Vagina (tissue), 2 donors: ENCODE measurements at regions not wholly inside any gene's neighbourhood (a gene's known extent, or its start where the extent isn't known, plus 50 kb on each side); places are given as distances from the start of the nearest gene placed in this dataset.

Experiments
- DNase-seq, 2 donors: peaks; one replicate each; pipeline ENCODE4 v3.0.0-alpha.2; 2017; ENCODE audit errors: extremely low spot score in 2 of 2
- H3K27ac ChIP-seq: fragments of 200-600 bp; sonication (generic); one replicate; pipeline ENCODE4 v1.5.1; 2019
- H3K27me3 ChIP-seq: fragments of 200-600 bp; sonication (generic); one replicate; pipeline ENCODE4 v1.5.1; 2019
- H3K36me3 ChIP-seq, 2 donors: fragments of 200-600 bp; sonication (generic); one replicate each; pipeline ENCODE4 v1.5.1; 2017 to 2019
- H3K4me1 ChIP-seq: fragments of 200-600 bp; sonication (generic); one replicate; pipeline ENCODE4 v1.5.1; 2019
- H3K4me3 ChIP-seq, 2 donors: fragments of 200-600 bp; sonication (generic); 1 replicate in 1 of 2; 2 replicates in 1 of 2; pipeline ENCODE4 v1.5.1; 2016 to 2019
- H3K9me3 ChIP-seq: fragments of 200-600 bp; sonication (generic); one replicate; pipeline ENCODE4 v1.5.1; 2019
- POLR2A ChIP-seq, 2 donors: fragments of 450-650 bp; IDR thresholded peaks; one replicate each; pipeline ENCODE4 v1.6.1; 2017; ENCODE audit warnings: antibody characterized with exemption in 2 of 2, mild to moderate bottlenecking in 2 of 2, moderate library complexity in 2 of 2
- POLR2AphosphoS5 ChIP-seq, 2 donors: sonication (generic); formaldehyde crosslinking; IDR thresholded peaks; one replicate each; pipeline ENCODE4 v1.9.0; 2017; ENCODE audit warnings: antibody characterized with exemption in 2 of 2, mild to moderate bottlenecking in 2 of 2, low read depth in 1 of 2; ENCODE audit not compliant: insufficient read depth in 1 of 2
- intact Hi-C: fragments of 100-400 bp; cut with DNase I; formaldehyde crosslinking; loops from one replicate; pipeline ENCODE4 v1.15.1; 2023
- TF ChIP-seq, protein P1 (sequence below), 3 experiments: fragments of 450-650 bp in 2 of 3; fragments of 200-600 bp in 1 of 3; sonication (generic) in 1 of 3; IDR thresholded peaks; one replicate each; pipeline ENCODE4 v1.5.1; 2017 to 2019; ENCODE audit warnings: antibody characterized with exemption in 3 of 3, mild to moderate bottlenecking in 2 of 3, moderate library complexity in 2 of 3

DNA sequence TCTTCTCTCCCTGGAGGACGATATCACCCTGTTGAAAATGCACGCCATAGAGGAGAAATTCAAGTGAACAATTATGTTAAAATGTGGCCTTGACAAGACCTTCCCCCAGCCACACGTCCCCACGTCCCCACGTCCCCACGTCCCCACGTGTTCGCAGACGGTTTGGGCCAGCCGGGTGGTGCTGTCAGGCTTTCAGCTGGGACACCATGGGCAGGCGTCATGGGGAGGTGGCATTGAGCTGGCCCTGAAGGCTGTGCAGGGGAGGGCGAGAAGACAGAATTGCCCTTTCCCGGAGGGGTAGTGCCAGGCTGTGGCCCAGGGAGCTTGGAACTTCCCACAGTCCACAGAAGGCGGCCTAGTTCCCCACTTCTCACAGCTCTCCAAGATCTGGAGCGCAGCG is 240.7 kb upstream of the RAB6C start:
- H3K27ac ChIP-seq = no peak overlapping the region
- H3K4me1 ChIP-seq = no peaks in the 10 kb centered on the region
- H3K9me3 ChIP-seq = no peaks in the 10 kb centered on the region
- intact Hi-C loops = no loop called here
- H3K27me3 ChIP-seq = no peaks in the 10 kb centered on the region
- H3K36me3 ChIP-seq = no peaks in the 10 kb centered on the region
- no peak for TF ChIP-seq POLR2A (IDR thresholded peaks at IDR 0.05)
- TF ChIP-seq, protein P1, sequence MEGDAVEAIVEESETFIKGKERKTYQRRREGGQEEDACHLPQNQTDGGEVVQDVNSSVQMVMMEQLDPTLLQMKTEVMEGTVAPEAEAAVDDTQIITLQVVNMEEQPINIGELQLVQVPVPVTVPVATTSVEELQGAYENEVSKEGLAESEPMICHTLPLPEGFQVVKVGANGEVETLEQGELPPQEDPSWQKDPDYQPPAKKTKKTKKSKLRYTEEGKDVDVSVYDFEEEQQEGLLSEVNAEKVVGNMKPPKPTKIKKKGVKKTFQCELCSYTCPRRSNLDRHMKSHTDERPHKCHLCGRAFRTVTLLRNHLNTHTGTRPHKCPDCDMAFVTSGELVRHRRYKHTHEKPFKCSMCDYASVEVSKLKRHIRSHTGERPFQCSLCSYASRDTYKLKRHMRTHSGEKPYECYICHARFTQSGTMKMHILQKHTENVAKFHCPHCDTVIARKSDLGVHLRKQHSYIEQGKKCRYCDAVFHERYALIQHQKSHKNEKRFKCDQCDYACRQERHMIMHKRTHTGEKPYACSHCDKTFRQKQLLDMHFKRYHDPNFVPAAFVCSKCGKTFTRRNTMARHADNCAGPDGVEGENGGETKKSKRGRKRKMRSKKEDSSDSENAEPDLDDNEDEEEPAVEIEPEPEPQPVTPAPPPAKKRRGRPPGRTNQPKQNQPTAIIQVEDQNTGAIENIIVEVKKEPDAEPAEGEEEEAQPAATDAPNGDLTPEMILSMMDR (IDR thresholded peaks at IDR 0.05) = no peak
- TF ChIP-seq POLR2AphosphoS5 (IDR thresholded peaks at IDR 0.05; ENCODE audit: insufficient read depth in 1 of 2, low read depth in 1 of 2) = no peak
- DNase-seq = peak; percentile 49 to 81
- H3K4me3 ChIP-seq = no peak overlapping the region

DNA sequence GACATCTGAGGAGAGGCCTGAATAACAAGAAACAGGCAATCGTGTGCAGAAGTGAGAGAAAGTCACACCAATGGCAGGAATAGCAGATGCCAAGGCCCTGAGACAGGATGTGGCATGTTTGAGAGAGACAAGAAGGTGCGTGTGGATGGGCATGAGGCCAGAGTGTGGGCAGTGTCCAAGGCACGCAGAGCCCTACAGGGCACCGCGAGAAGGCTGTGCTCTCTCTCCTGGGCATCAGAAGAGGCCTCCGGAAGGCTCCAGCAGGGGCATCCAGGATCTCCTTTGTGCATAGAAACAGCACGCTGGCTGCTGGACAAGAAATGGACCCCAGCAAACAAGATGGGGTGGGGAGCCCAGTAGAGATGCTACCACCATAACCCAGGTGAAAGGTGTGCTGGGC is 239.0 kb upstream of the RAB6C start:
- TF ChIP-seq, protein P1 (IDR thresholded peaks at IDR 0.05) = no peak
- TF ChIP-seq POLR2AphosphoS5 (IDR thresholded peaks at IDR 0.05; ENCODE audit: insufficient read depth in 1 of 2, low read depth in 1 of 2) (no peak), POLR2A (IDR thresholded peaks at IDR 0.05) (no peak)
- H3K27me3 ChIP-seq = no peaks in the 10 kb centered on the region
- H3K36me3 ChIP-seq = no peaks in the 10 kb centered on the region
- H3K4me1 ChIP-seq = no peaks in the 10 kb centered on the region
- no peak overlapping the region for H3K4me3 ChIP-seq
- H3K27ac ChIP-seq = no peak overlapping the region
- no peaks in the 10 kb centered on the region for H3K9me3 ChIP-seq
- intact Hi-C loops = no loop called here
- DNase-seq = no peak

DNA sequence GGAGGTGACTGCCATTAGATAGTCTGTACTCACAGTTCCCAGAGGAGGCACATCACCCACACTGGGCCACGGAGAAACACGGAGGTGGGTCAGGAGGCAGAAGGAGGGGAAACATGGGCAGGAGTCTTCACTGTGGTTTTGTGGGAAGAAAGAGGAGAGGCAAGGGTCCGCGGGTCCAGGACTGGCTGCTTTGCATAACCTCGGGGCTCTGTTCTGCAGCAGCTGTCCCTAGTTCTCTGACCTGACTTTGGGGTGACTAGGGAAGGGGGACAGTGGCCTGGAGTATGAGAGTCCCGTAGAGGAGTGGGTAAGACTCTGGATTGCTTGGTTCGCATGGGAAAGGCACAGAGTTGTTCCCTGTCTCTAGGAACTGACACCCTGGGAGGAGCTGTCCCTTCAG is 238.3 kb upstream of the RAB6C start:
- no peak for DNase-seq
- H3K27me3 ChIP-seq = no peaks in the 10 kb centered on the region
- H3K4me3 ChIP-seq = no peak overlapping the region
- H3K27ac ChIP-seq = no peak overlapping the region
- intact Hi-C loops = no loop called here
- no peaks in the 10 kb centered on the region for H3K9me3 ChIP-seq
- no peaks in the 10 kb centered on the region for H3K4me1 ChIP-seq
- H3K36me3 ChIP-seq = no peaks in the 10 kb centered on the region
- no peak for TF ChIP-seq POLR2AphosphoS5 (IDR thresholded peaks at IDR 0.05; ENCODE audit: insufficient read depth in 1 of 2, low read depth in 1 of 2)
- no peak for TF ChIP-seq POLR2A (IDR thresholded peaks at IDR 0.05)
- TF ChIP-seq, protein P1 (IDR thresholded peaks at IDR 0.05) = no peak

DNA sequence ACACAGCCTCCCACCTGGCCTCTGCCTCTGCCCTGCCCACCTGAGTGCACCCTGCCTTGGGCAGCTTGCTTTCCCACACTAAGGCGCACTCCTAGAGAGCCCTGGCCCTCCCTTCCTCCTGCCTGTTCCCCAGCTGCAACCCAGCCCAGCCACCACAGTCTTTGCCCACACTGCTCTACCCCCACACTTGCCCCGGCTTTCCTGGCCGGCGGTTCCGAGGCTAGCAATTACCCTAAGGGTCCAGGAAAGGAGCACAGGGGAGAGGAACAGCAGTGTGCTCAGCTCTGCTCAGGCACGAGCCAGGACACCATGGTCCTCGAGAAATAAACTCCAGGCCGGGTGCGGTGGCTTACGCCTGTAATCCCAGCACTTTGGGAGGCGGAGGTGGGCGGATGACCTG is 237.8 kb upstream of the RAB6C start:
- DNase-seq = no peak
- intact Hi-C loops = no loop called here
- Histone ChIP-seq H3K27ac (no peak overlapping the region), H3K4me3 (no peak overlapping the region), H3K9me3 (no peaks in the 10 kb centered on the region), H3K27me3 (no peaks in the 10 kb centered on the region), H3K4me1 (no peaks in the 10 kb centered on the region), H3K36me3 (no peaks in the 10 kb centered on the region)
- no peak for TF ChIP-seq POLR2A (IDR thresholded peaks at IDR 0.05)
- TF ChIP-seq POLR2AphosphoS5 (IDR thresholded peaks at IDR 0.05; ENCODE audit: insufficient read depth in 1 of 2, low read depth in 1 of 2) = no peak
- TF ChIP-seq, protein P1 (IDR thresholded peaks at IDR 0.05) = no peak

DNA sequence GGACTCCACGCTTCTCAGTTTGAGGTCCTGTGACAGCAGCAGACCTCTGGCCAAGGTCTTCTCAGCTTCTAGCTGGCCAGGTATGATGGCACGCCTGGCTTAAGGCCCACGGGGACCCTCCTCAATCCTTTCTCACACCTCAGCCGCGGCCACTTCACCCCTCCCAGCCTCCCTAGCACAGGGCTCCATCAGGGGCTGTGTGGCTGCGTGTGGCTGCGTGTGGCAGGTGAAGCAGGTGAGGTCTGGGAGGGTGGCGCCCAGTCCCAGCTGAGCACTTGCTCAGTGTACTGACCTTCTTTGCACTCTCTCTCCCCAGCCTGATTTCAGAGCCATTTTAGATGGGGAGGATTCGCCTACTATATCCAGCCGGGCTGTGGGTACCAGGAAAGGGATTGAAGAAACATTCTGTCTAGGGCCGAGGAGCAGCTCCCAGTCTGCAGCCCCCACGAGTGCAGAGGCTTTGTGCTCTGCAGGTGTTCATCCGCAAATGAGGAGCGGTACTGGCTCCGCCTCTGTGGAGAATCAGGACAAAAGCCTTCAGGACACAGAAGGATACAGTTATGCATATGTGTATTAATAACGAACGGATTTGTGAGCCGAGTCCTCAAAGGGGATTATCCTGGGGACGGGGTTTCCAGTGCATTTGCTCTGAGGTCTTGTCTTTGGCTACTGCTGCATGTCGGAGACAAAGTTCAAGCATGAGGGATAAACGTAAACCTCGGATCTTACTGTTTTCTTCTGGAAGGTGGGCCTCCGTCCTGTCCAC is 236.9 kb upstream of the RAB6C start:
- Histone ChIP-seq H3K4me1 (no peaks in the 10 kb centered on the region), H3K27me3 (no peaks in the 10 kb centered on the region), H3K9me3 (no peaks in the 10 kb centered on the region), H3K36me3 (no peaks in the 10 kb centered on the region), H3K4me3 (no peak overlapping the region), H3K27ac (no peak overlapping the region)
- TF ChIP-seq POLR2AphosphoS5 (IDR thresholded peaks at IDR 0.05; ENCODE audit: insufficient read depth in 1 of 2, low read depth in 1 of 2) (no peak), POLR2A (IDR thresholded peaks at IDR 0.05) (no peak)
- TF ChIP-seq, protein P1 (IDR thresholded peaks at IDR 0.05) = no peak
- intact Hi-C loops = no loop called here
- no peak for DNase-seq
